GM06990 (cell line): ENCODE measurements at regions not wholly inside any gene's neighbourhood (a gene's known extent, or its start where the extent isn't known, plus 50 kb on each side); places are given as distances from the start of the nearest gene placed in this dataset.

Experiments used
- DNase-seq: peaks from one replicate; pipeline ENCODE4 v3.0.0-alpha.2; 2011; ENCODE audit not compliant: insufficient read length; ENCODE audit errors: extremely low read depth
- H3K27me3 ChIP-seq: replicated peaks from 2 replicates; pipeline ENCODE4 v1.6.0; 2011; ENCODE audit warnings: low read length; ENCODE audit not compliant: control insufficient read depth, insufficient read depth
- H3K36me3 ChIP-seq: 2 replicates; pipeline ENCODE4 v1.5.1; 2011; ENCODE audit warnings: low read length; ENCODE audit not compliant: control insufficient read depth, insufficient read depth
- H3K4me3 ChIP-seq: replicated peaks from 2 replicates; pipeline ENCODE4 v1.5.1; 2011; ENCODE audit warnings: low read depth, mild to moderate bottlenecking, control low read depth, low read length
- CTCF ChIP-seq: IDR thresholded peaks from 2 replicates; pipeline ENCODE4 v1.5.1; 2011; ENCODE audit warnings: low read length, control low read depth, mild to moderate bottlenecking, inconsistent platforms; ENCODE audit not compliant: insufficient read depth, poor library complexity, severe bottlenecking

- no peaks in the 10 kb centered on the region for H3K27me3 ChIP-seq
- no peak for DNase-seq
- no peak for TF ChIP-seq CTCF
- no peaks in the 10 kb centered on the region for H3K36me3 ChIP-seq
- no peak overlapping the region for H3K4me3 ChIP-seq
Measured at GRCh38 chr3:147895509-147895908, 486.3 kb downstream of the ZIC1 start.

GRCh38 chr3:147900851-147901250 is 491.7 kb downstream of the ZIC1 start:
- Histone ChIP-seq H3K27me3 (no peaks in the 10 kb centered on the region), H3K36me3 (no peaks in the 10 kb centered on the region), H3K4me3 (no peak overlapping the region)
- no peak for DNase-seq
- TF ChIP-seq CTCF: no peak

- no peak overlapping the region for H3K4me3 ChIP-seq
- no peak for TF ChIP-seq CTCF
- no peaks in the 10 kb centered on the region for H3K36me3 ChIP-seq
- DNase-seq: no peak
- no peaks in the 10 kb centered on the region for H3K27me3 ChIP-seq
Measured at GRCh38 chr3:147903026-147903425, 493.9 kb downstream of the ZIC1 start.

GRCh38 chr3:147904421-147904820 is 495.3 kb downstream of the ZIC1 start:
- no peaks in the 10 kb centered on the region for H3K36me3 ChIP-seq
- H3K4me3 ChIP-seq: no peak overlapping the region
- no peaks in the 10 kb centered on the region for H3K27me3 ChIP-seq
- no peak for DNase-seq
- no peak for TF ChIP-seq CTCF

GRCh38 chr3:147906285-147906684 is 497.1 kb downstream of the ZIC1 start:
- Histone ChIP-seq H3K27me3 (no peaks in the 10 kb centered on the region), H3K36me3 (no peaks in the 10 kb centered on the region), H3K4me3 (no peak overlapping the region)
- TF ChIP-seq CTCF: no peak
- DNase-seq: no peak

- Histone ChIP-seq H3K36me3 (no peaks in the 10 kb centered on the region), H3K4me3 (no peak overlapping the region), H3K27me3 (no peaks in the 10 kb centered on the region)
- no peak for TF ChIP-seq CTCF
- DNase-seq: no peak
Measured at GRCh38 chr3:147914532-147914931, 505.4 kb downstream of the ZIC1 start.
